Sigmoid colon (tissue), 6 donors: ENCODE measurements at regions not wholly inside any gene's neighbourhood (a gene's known extent, or its start where the extent isn't known, plus 50 kb on each side); places are given as distances from the start of the nearest gene placed in this dataset.
A peak's percentile ranks its signal among the peaks of the same experiment; 100 is the strongest.
"Not testable (repeated sequence)": the region's sequence is repeated elsewhere in the genome, so short reads cannot be mapped to it uniquely, and the experiment has no call there.

ENCODE experiments used
- DNase-seq: peaks from one replicate; pipeline ENCODE4 v3.0.0-alpha.2; 2019
- H3K27ac ChIP-seq, 4 donors: fragments of 200-600 bp; sonication (generic); one replicate each; pipeline ENCODE4 v1.5.1; 2016 to 2019; ENCODE audit warnings: mild to moderate bottlenecking in 1 of 4
- H3K27me3 ChIP-seq, 3 donors: fragments of 200-600 bp; sonication (generic); one replicate each; pipeline ENCODE4 v1.5.1; 2019; ENCODE audit warnings: mild to moderate bottlenecking in 1 of 3
- H3K36me3 ChIP-seq, 4 donors: fragments of 200-600 bp; sonication (generic); one replicate each; pipeline ENCODE4 v1.5.1; 2016 to 2019
- H3K4me1 ChIP-seq, 4 donors: fragments of 200-600 bp; sonication (generic); one replicate each; pipeline ENCODE4 v1.5.1; 2017 to 2019
- H3K4me3 ChIP-seq, 4 donors: fragments of 200-600 bp; sonication (generic); one replicate each; pipeline ENCODE4 v1.5.1; 2017 to 2019; ENCODE audit warnings: mild to moderate bottlenecking in 2 of 4, moderate library complexity in 1 of 4
- H3K9me3 ChIP-seq, 4 donors: fragments of 200-600 bp in 3 of 4; sonication (generic) in 3 of 4; one replicate each; pipeline versions ENCODE4 v1.5.1 to v1.6.1; 2013 to 2019
- EP300 ChIP-seq, 4 donors: sonication (generic); formaldehyde crosslinking; IDR thresholded peaks; one replicate each; pipeline ENCODE4 v1.6.1; 2017; ENCODE audit warnings: antibody characterized with exemption in 4 of 4
- POLR2A ChIP-seq, 2 donors: fragments of 450-650 bp; IDR thresholded peaks; one replicate each; pipeline ENCODE4 v1.6.1; 2016; ENCODE audit warnings: antibody characterized with exemption in 2 of 2, mild to moderate bottlenecking in 2 of 2, moderate library complexity in 2 of 2
- POLR2AphosphoS5 ChIP-seq, 4 donors: sonication (generic); formaldehyde crosslinking; IDR thresholded peaks; one replicate each; pipeline ENCODE4 v1.6.1; 2017; ENCODE audit warnings: antibody characterized with exemption in 4 of 4
- WGBS, 2 donors: extraction: QIAGEN DNeasy Blood & Tissue Kit; methylation state at CpG; one replicate each; pipeline ENCODE4 v1.1.7; 2013; 5-methylcytosine and 5-hydroxymethylcytosine counted together
- intact Hi-C: fragments of 100-400 bp; cut with DNase I; formaldehyde crosslinking; loops from one replicate; pipeline ENCODE4 v1.15.1; 2023
- TF ChIP-seq, protein P1 (sequence below), 4 experiments: fragments of 450-650 bp in 3 of 4; fragments of 200-600 bp in 1 of 4; IDR thresholded peaks; one replicate each; pipeline ENCODE4 v1.5.1; 2016 to 2019; ENCODE audit warnings: antibody characterized with exemption in 4 of 4, mild to moderate bottlenecking in 3 of 4, moderate library complexity in 2 of 4
- donor health status: healthy with polysubstance abuse.
- donor health status: healthy.

- 88% methylated on average over 1 of the region's 1 CpG for WGBS, 2 donors
- intact Hi-C loops = no loop called here
- Histone ChIP-seq H3K4me1 (peaks cover 0 to 7% (median 0%) of the 10 kb centered on the region in 4 donors), H3K9me3 (peaks cover 0 to 9% (median 1%) of the 10 kb centered on the region in 4 donors), H3K36me3 (no peaks in the 10 kb centered on the region), H3K4me3 (no peak overlapping the region), H3K27me3 (no peaks in the 10 kb centered on the region), H3K27ac (no peak overlapping the region)
- DNase-seq = no peak
- TF ChIP-seq POLR2A (IDR thresholded peaks at IDR 0.05) (no peak), EP300 (IDR thresholded peaks at IDR 0.05) (no peak), POLR2AphosphoS5 (IDR thresholded peaks at IDR 0.05) (no peak)
- TF ChIP-seq, protein P1, sequence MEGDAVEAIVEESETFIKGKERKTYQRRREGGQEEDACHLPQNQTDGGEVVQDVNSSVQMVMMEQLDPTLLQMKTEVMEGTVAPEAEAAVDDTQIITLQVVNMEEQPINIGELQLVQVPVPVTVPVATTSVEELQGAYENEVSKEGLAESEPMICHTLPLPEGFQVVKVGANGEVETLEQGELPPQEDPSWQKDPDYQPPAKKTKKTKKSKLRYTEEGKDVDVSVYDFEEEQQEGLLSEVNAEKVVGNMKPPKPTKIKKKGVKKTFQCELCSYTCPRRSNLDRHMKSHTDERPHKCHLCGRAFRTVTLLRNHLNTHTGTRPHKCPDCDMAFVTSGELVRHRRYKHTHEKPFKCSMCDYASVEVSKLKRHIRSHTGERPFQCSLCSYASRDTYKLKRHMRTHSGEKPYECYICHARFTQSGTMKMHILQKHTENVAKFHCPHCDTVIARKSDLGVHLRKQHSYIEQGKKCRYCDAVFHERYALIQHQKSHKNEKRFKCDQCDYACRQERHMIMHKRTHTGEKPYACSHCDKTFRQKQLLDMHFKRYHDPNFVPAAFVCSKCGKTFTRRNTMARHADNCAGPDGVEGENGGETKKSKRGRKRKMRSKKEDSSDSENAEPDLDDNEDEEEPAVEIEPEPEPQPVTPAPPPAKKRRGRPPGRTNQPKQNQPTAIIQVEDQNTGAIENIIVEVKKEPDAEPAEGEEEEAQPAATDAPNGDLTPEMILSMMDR (IDR thresholded peaks at IDR 0.05) = no peak
These were observed 95.1 kb downstream of the RPAP3 start for GRCh38 chr12:47610686-47611252.

GRCh38 chr12:47609806-47610205 lies 96.0 kb downstream of the RPAP3 start:
- no peak for TF ChIP-seq EP300 (IDR thresholded peaks at IDR 0.05)
- no peak for TF ChIP-seq POLR2A (IDR thresholded peaks at IDR 0.05)
- TF ChIP-seq, protein P1 (IDR thresholded peaks at IDR 0.05) = no peak
- no peak for TF ChIP-seq POLR2AphosphoS5 (IDR thresholded peaks at IDR 0.05)
- H3K4me3 ChIP-seq = no peak overlapping the region
- intact Hi-C loops = no loop called here
- no peaks in the 10 kb centered on the region for H3K36me3 ChIP-seq
- no peaks in the 10 kb centered on the region for H3K27me3 ChIP-seq
- H3K4me1 ChIP-seq = peaks cover 0 to 7% (median 0%) of the 10 kb centered on the region in 4 donors
- no peak overlapping the region for H3K27ac ChIP-seq
- WGBS, 2 donors = 88 to 95% methylated on average over 3 of the region's 3 CpGs
- peaks cover 0 to 9% (median 1%) of the 10 kb centered on the region in 4 donors for H3K9me3 ChIP-seq
- DNase-seq = no peak

DNA sequence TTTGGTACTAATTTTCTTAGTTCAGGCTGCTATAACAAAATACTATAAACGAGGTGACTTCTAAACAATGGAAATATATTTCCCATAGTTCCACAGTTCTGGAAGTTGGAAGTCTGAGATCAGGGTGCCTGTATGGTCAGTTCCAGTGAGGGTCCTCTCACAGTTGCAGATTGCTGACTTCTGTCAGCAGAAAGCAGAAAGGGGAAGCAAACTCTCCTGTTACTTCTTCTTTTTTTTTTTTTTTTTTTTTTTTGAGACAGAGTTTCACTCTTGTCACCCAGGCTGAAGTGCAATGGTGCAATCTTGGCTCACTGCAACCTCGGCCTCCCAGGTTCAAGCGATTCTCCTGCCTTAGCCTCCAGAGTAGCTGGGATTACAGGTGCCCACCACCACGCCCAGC lies 97.2 kb downstream of the RPAP3 start:
- 71 to 83% methylated on average over 4 of the region's 4 CpGs for WGBS, 2 donors
- H3K27ac ChIP-seq, intact Hi-C loops, H3K36me3 ChIP-seq, H3K27me3 ChIP-seq, H3K9me3 ChIP-seq, H3K4me1 ChIP-seq, H3K4me3 ChIP-seq, DNase-seq: not testable (repeated sequence)

DNA sequence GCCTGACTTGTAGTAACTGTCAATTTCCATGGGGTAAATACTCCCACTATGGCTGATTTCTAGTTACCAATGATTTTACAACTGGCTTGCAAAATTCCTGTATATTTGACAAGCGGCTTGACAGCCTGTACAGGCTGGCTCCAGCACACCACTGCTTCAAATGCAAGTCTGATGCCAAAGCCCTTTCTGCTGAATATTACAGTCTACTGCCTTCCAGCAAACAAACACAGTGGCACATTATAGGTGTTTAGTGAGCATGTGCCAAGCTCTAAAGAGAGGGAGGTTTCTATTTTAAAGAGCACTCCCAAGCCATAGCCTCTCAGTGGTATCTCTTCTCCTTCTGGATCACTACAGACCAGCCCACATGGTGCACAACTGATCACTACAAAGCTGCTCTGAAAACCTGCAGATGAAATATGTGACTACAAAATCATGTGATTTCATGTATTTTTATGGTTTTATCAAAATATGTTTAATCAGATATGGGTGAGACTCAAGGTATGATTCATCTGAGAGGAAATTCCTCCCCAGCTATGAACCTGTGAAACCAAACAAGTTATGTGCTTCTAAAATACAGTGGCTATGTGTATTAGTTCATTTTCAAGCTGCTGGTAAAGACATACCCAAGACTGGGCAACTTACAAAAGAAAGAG lies 101.5 kb downstream of the RPAP3 start:
- Histone ChIP-seq H3K36me3 (no peaks in the 10 kb centered on the region), H3K9me3 (peaks cover 0 to 3% (median 0%) of the 10 kb centered on the region in 4 donors), H3K4me3 (no peak overlapping the region), H3K27me3 (no peaks in the 10 kb centered on the region), H3K27ac (peak overlapping the region in 1 of 4 donors; percentile 2), H3K4me1 (peaks cover 0 to 20% (median 10%) of the 10 kb centered on the region in 4 donors)
- DNase-seq = no peak
- intact Hi-C loops = no loop called here
- 90 to 93% methylated on average over 1 of the region's 1 CpG for WGBS, 2 donors
- TF ChIP-seq EP300 (IDR thresholded peaks at IDR 0.05) = no peak
- TF ChIP-seq, protein P1 (IDR thresholded peaks at IDR 0.05) = no peak
- TF ChIP-seq POLR2AphosphoS5 (IDR thresholded peaks at IDR 0.05) = no peak
- no peak for TF ChIP-seq POLR2A (IDR thresholded peaks at IDR 0.05)

DNA sequence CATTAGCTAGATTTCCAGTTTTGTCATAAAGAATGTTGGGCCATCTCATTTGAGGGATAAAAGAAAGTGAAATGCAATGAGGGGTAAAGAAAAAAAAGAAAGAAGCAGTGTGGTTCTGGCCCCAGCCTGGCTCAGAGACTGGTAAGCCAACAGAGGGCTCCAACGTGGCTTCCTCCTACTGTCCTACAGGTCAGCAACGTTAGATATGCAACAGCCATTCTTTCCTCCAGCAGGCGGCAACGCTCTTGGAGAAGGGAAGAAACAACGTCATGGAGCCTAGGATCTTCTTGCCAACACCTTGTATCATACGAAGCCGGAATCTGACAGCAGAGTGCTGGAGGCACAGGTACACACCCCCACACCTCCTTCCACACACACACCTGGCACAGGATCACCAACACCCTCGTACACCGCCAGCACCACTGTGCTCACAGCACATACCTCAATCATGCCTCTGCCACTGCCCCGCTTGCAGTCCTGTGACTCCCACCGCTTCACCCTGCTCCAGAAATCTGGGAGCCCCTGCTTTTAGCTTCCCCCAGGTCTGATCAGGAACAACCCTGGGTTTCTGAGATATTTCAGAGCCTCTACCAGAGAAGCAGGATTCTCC lies 102.8 kb downstream of the RPAP3 start:
- H3K27me3 ChIP-seq = no peaks in the 10 kb centered on the region
- WGBS, 2 donors = 80 to 88% methylated on average over 11 of the region's 11 CpGs
- H3K9me3 ChIP-seq = peaks cover 0 to 3% (median 0%) of the 10 kb centered on the region in 4 donors
- no peaks in the 10 kb centered on the region for H3K36me3 ChIP-seq
- intact Hi-C loops = no loop called here
- H3K4me3 ChIP-seq = no peak overlapping the region
- peaks cover 0 to 20% (median 10%) of the 10 kb centered on the region in 4 donors for H3K4me1 ChIP-seq
- no peak for TF ChIP-seq POLR2A (IDR thresholded peaks at IDR 0.05)
- no peak for TF ChIP-seq EP300 (IDR thresholded peaks at IDR 0.05)
- no peak for TF ChIP-seq POLR2AphosphoS5 (IDR thresholded peaks at IDR 0.05)
- TF ChIP-seq, protein P1 (IDR thresholded peaks at IDR 0.05) = no peak
- DNase-seq = no peak
- H3K27ac ChIP-seq = peak overlapping the region in 3 of 4 donors; percentile 49 to 64 (median 53)
